ENCODE measurements at regions not wholly inside any gene's neighbourhood (a gene's known extent, or its start where the extent isn't known, plus 50 kb on each side); places are given as distances from the start of the nearest gene placed in this dataset.

- no peak for DNase-seq (ENCODE audit: low read depth)
Measured at GRCh38 chr11:19472679-19473078, 231.9 kb upstream of the E2F8 start.

- no peak for DNase-seq (ENCODE audit: low read depth)
Measured at GRCh38 chr11:19467904-19468303, 227.2 kb upstream of the E2F8 start.

GRCh38 chr11:19466314-19466713 lies 225.6 kb upstream of the E2F8 start:
- DNase-seq (ENCODE audit: low read depth): no peak

- no peak for DNase-seq (ENCODE audit: low read depth)
Measured at GRCh38 chr11:19463976-19464375, 223.2 kb upstream of the E2F8 start.

GRCh38 chr11:19460718-19461405 lies 220.1 kb upstream of the E2F8 start:
- peak; percentile 35 for DNase-seq (ENCODE audit: low read depth)

- DNase-seq (ENCODE audit: low read depth): no peak
Measured at GRCh38 chr11:19459240-19459639, 218.5 kb upstream of the E2F8 start.

GRCh38 chr11:19458721-19459120 lies 218.0 kb upstream of the E2F8 start:
- no peak for DNase-seq (ENCODE audit: low read depth)

- DNase-seq (ENCODE audit: low read depth): no peak
Measured at GRCh38 chr11:19458231-19458630, 217.5 kb upstream of the E2F8 start.

GRCh38 chr11:19455731-19456130 lies 215.0 kb upstream of the E2F8 start:
- DNase-seq (ENCODE audit: low read depth): no peak

- DNase-seq (ENCODE audit: low read depth): no peak
Measured at GRCh38 chr11:19453651-19454257, 213.0 kb upstream of the E2F8 start.

- no peak for DNase-seq (ENCODE audit: low read depth)
Measured at GRCh38 chr11:19451609-19452008, 210.9 kb upstream of the E2F8 start.

GRCh38 chr11:19450282-19450681 lies 209.5 kb upstream of the E2F8 start:
- DNase-seq (ENCODE audit: low read depth): no peak

- DNase-seq (ENCODE audit: low read depth): no peak
Measured at GRCh38 chr11:19448651-19449050, 207.9 kb upstream of the E2F8 start.

- no peak for DNase-seq (ENCODE audit: low read depth)
Measured at GRCh38 chr11:19447150-19447566, 206.4 kb upstream of the E2F8 start.

- no peak for DNase-seq (ENCODE audit: low read depth)
Measured at GRCh38 chr11:19445771-19446170, 205.0 kb upstream of the E2F8 start.

GRCh38 chr11:19444231-19444630 lies 203.5 kb upstream of the E2F8 start:
- DNase-seq (ENCODE audit: low read depth): no peak

GRCh38 chr11:19442554-19442910 lies 201.8 kb upstream of the E2F8 start:
- DNase-seq (ENCODE audit: low read depth): no peak

GRCh38 chr11:19441752-19442553 lies 201.2 kb upstream of the E2F8 start:
- DNase-seq (ENCODE audit: low read depth): no peak

- DNase-seq (ENCODE audit: low read depth): no peak
Measured at GRCh38 chr11:19441288-19441687, 200.5 kb upstream of the E2F8 start.

GRCh38 chr11:19437760-19438159 lies 197.0 kb upstream of the E2F8 start:
- no peak for DNase-seq (ENCODE audit: low read depth)

GRCh38 chr11:19436932-19437331 lies 196.2 kb upstream of the E2F8 start:
- no peak for DNase-seq (ENCODE audit: low read depth)

- no peak for DNase-seq (ENCODE audit: low read depth)
Measured at GRCh38 chr11:19435306-19435989, 194.7 kb upstream of the E2F8 start.

All from forelimb muscle (tissue), 1 donor.